ENCODE measurements at regions not wholly inside any gene's neighbourhood (a gene's known extent, or its start where the extent isn't known, plus 50 kb on each side); places are given as distances from the start of the nearest gene placed in this dataset.

- no peak for DNase-seq (ENCODE audit: low read depth in 1 of 2, low spot score in 1 of 2)
Observed at GRCh38 chr9:110047955-110048402, 160.0 kb downstream of the C9orf152 start.

- peak; percentile 49 to 61 for DNase-seq (ENCODE audit: low read depth in 1 of 2, low spot score in 1 of 2)
Observed at GRCh38 chr9:110048403-110048975, 159.5 kb downstream of the C9orf152 start.

- DNase-seq (ENCODE audit: low read depth in 1 of 2, low spot score in 1 of 2): peak in 1 of 2 donors; percentile 8
Observed at GRCh38 chr9:110048976-110049698, 158.8 kb downstream of the C9orf152 start.

- DNase-seq (ENCODE audit: low read depth in 1 of 2, low spot score in 1 of 2): no peak
Observed at GRCh38 chr9:110049699-110050450, 158.1 kb downstream of the C9orf152 start.

- DNase-seq (ENCODE audit: low read depth in 1 of 2, low spot score in 1 of 2): no peak
Observed at GRCh38 chr9:110050925-110051355, 157.0 kb downstream of the C9orf152 start.

GRCh38 chr9:110056062-110056461 is 151.9 kb downstream of the C9orf152 start:
- DNase-seq (ENCODE audit: low read depth in 1 of 2, low spot score in 1 of 2): no peak

GRCh38 chr9:110058304-110058953 is 149.5 kb downstream of the C9orf152 start:
- peak; percentile 9 to 15 for DNase-seq (ENCODE audit: low read depth in 1 of 2, low spot score in 1 of 2)

GRCh38 chr9:110059461-110059860 is 148.5 kb downstream of the C9orf152 start:
- no peak for DNase-seq (ENCODE audit: low read depth in 1 of 2, low spot score in 1 of 2)

GRCh38 chr9:110064803-110065202 is 143.2 kb downstream of the C9orf152 start:
- DNase-seq (ENCODE audit: low read depth in 1 of 2, low spot score in 1 of 2): no peak

- DNase-seq (ENCODE audit: low read depth in 1 of 2, low spot score in 1 of 2): no peak
Observed at GRCh38 chr9:110065532-110065931, 142.4 kb downstream of the C9orf152 start.

GRCh38 chr9:110066929-110067716 is 140.8 kb downstream of the C9orf152 start:
- no peak for DNase-seq (ENCODE audit: low read depth in 1 of 2, low spot score in 1 of 2)

GRCh38 chr9:110068212-110068611 is 139.7 kb downstream of the C9orf152 start:
- DNase-seq (ENCODE audit: low read depth in 1 of 2, low spot score in 1 of 2): no peak

- DNase-seq (ENCODE audit: low read depth in 1 of 2, low spot score in 1 of 2): no peak
Observed at GRCh38 chr9:110069326-110070248, 138.4 kb downstream of the C9orf152 start.

- no peak for DNase-seq (ENCODE audit: low read depth in 1 of 2, low spot score in 1 of 2)
Observed at GRCh38 chr9:110072597-110073355, 135.2 kb downstream of the C9orf152 start.

GRCh38 chr9:110073356-110073905 is 134.5 kb downstream of the C9orf152 start:
- DNase-seq (ENCODE audit: low read depth in 1 of 2, low spot score in 1 of 2): no peak

- no peak for DNase-seq (ENCODE audit: low read depth in 1 of 2, low spot score in 1 of 2)
Observed at GRCh38 chr9:110076894-110077725, 130.8 kb downstream of the C9orf152 start.

- no peak for DNase-seq (ENCODE audit: low read depth in 1 of 2, low spot score in 1 of 2)
Observed at GRCh38 chr9:110077925-110078324, 130.0 kb downstream of the C9orf152 start.

- DNase-seq (ENCODE audit: low read depth in 1 of 2, low spot score in 1 of 2): no peak
Observed at GRCh38 chr9:110078604-110079003, 129.4 kb downstream of the C9orf152 start.
